IMR-90 (cell line): ENCODE measurements at regions not wholly inside any gene's neighbourhood (a gene's known extent, or its start where the extent isn't known, plus 50 kb on each side); places are given as distances from the start of the nearest gene placed in this dataset.

ENCODE experiments used
- ATAC-seq: fragments of 200-7000 bp; cut with Tn5 transposase; 2 replicates; pipeline ENCODE4 v1.9.1; 2020; ENCODE audit warnings: low read depth, mild to moderate bottlenecking, moderate library complexity
- BruUV-seq: library from RNA; stranded (reverse); fragments of 400-500 nt; replicated peaks from 2 replicates; lab custom pipeline; 2021; lab: Mats Ljungman, UMichigan
- CTCF ChIA-PET: fragments of 300-600 bp; formaldehyde crosslinking; extraction: SDS; loops from one replicate; lab custom pipeline; 2021; ENCODE audit warnings: antibody characterized with exemption; lab: Yijun Ruan, JAX
- POLR2A ChIA-PET: fragments of 300-600 bp; sonication (Branson Sonifier 250); formaldehyde crosslinking; loops from one replicate; lab custom pipeline; 2022; ENCODE audit warnings: antibody characterized with exemption; ENCODE audit not compliant: unreplicated experiment; lab: Charles Lee
- DNase-seq: peaks from one replicate; pipeline ENCODE4 v3.0.0; 2013
- H2AFZ ChIP-seq: replicated peaks from 2 replicates; pipeline ENCODE3; 2013; ENCODE audit warnings: low read length, mild to moderate bottlenecking; ENCODE audit not compliant: poor library complexity
- H2AK5ac ChIP-seq: 2 replicates; pipeline ENCODE4 v1.6.1; 2013; ENCODE audit warnings: low read depth, low read length, inconsistent platforms
- H2AK9ac ChIP-seq: replicated peaks from 2 replicates; pipeline ENCODE3; 2013; ENCODE audit warnings: mild to moderate bottlenecking, low read depth, low read length, moderate library complexity; ENCODE audit not compliant: poor library complexity
- H2BK120ac ChIP-seq: 2 replicates; pipeline ENCODE4 v1.6.1; 2013; ENCODE audit warnings: low read depth, low read length, inconsistent platforms
- H2BK15ac ChIP-seq: 3 replicates; pipeline ENCODE4 v1.6.1; 2013; ENCODE audit warnings: low read depth, low read length, inconsistent platforms
- H2BK20ac ChIP-seq: 2 replicates; pipeline ENCODE4 v1.6.1; 2013; ENCODE audit warnings: low read depth, mild to moderate bottlenecking, inconsistent platforms, low read length, moderate library complexity
- H2BK5ac ChIP-seq: 2 replicates; pipeline ENCODE4 v1.6.1; 2013; ENCODE audit warnings: mild to moderate bottlenecking, low read depth, low read length, inconsistent platforms; ENCODE audit not compliant: poor library complexity, severe bottlenecking
- H3K14ac ChIP-seq: replicated peaks from 2 replicates; pipeline ENCODE4 v1.6.1; 2013; ENCODE audit warnings: low read depth, low read length, inconsistent platforms
- H3K18ac ChIP-seq: 2 replicates; pipeline ENCODE4 v1.6.1; 2013; ENCODE audit warnings: low read depth, low read length, control low read depth
- H3K23ac ChIP-seq: 2 replicates; pipeline ENCODE4 v1.6.1; 2013; ENCODE audit warnings: low read depth, low read length, inconsistent platforms
- H3K27ac ChIP-seq: 2 replicates; pipeline ENCODE4 v1.5.1; 2013; ENCODE audit warnings: mild to moderate bottlenecking, control low read depth, low read length; ENCODE audit not compliant: insufficient read depth
- H3K27me3 ChIP-seq: 2 replicates; pipeline ENCODE4 v1.6.1; 2013; ENCODE audit warnings: low read length; ENCODE audit not compliant: control insufficient read depth, insufficient read depth
- H3K36me3 ChIP-seq: 2 replicates; pipeline ENCODE4 v1.6.1; 2013; ENCODE audit warnings: low read length, mixed read lengths; ENCODE audit not compliant: control insufficient read depth, insufficient read depth
- H3K4ac ChIP-seq: 2 replicates; pipeline ENCODE4 v1.6.1; 2013; ENCODE audit warnings: low read depth, low read length, inconsistent platforms
- H3K4me1 ChIP-seq: 2 replicates; pipeline ENCODE4 v1.6.1; 2013; ENCODE audit warnings: low read length, mixed read lengths; ENCODE audit not compliant: control insufficient read depth, insufficient read depth
- H3K4me2 ChIP-seq: 2 replicates; pipeline ENCODE4 v1.6.1; 2013; ENCODE audit warnings: low read depth, mild to moderate bottlenecking, control low read depth, low read length, moderate library complexity
- H3K4me3 ChIP-seq: 2 replicates; pipeline ENCODE4 v1.5.1; 2013; ENCODE audit warnings: low read depth, mild to moderate bottlenecking, control low read depth, low read length, moderate library complexity; ENCODE audit not compliant: insufficient read depth
- H3K56ac ChIP-seq: 2 replicates; pipeline ENCODE4 v1.6.1; 2013; ENCODE audit warnings: low read length, inconsistent platforms; ENCODE audit not compliant: insufficient read depth; ENCODE audit errors: extremely low read depth
- H3K79me1 ChIP-seq, 2 experiments: 2 replicates each; pipeline ENCODE4 v1.6.1; 2013; ENCODE audit warnings: low read length in 2 of 2, inconsistent platforms in 1 of 2, low read depth in 1 of 2
- H3K9ac ChIP-seq: 2 replicates; pipeline ENCODE4 v1.6.1; 2013; ENCODE audit warnings: low read depth, low read length, control low read depth
- H3K9me1 ChIP-seq: 2 replicates; pipeline ENCODE4 v1.6.1; 2013; ENCODE audit warnings: low read length, inconsistent platforms; ENCODE audit not compliant: insufficient read depth
- H3K9me3 ChIP-seq: 2 replicates; pipeline ENCODE4 v1.6.1; 2013; ENCODE audit warnings: low read length; ENCODE audit not compliant: control insufficient read depth, insufficient read depth
- H4K20me1 ChIP-seq: 2 replicates; pipeline ENCODE4 v1.6.1; 2013; ENCODE audit warnings: low read length, inconsistent platforms; ENCODE audit not compliant: insufficient read depth
- H4K5ac ChIP-seq: 2 replicates; pipeline ENCODE4 v1.6.1; 2013; ENCODE audit warnings: mild to moderate bottlenecking, low read depth, low read length, control low read depth
- H4K8ac ChIP-seq, 2 experiments: 2 replicates each; pipeline ENCODE4 v1.6.1; 2013; ENCODE audit warnings: low read depth in 2 of 2, low read length in 2 of 2, control low read depth in 1 of 2, inconsistent platforms in 1 of 2
- H4K91ac ChIP-seq: 2 replicates; pipeline ENCODE4 v1.6.1; 2013; ENCODE audit warnings: low read depth, low read length, inconsistent platforms; ENCODE audit not compliant: insufficient read depth
- CHD1 ChIP-seq: IDR thresholded peaks from 2 replicates; pipeline ENCODE4 v1.6.1; 2012; ENCODE audit warnings: low read depth, low read length, improper control_type of control experiment
- FOS ChIP-seq: fragments of 150-350 bp; IDR thresholded peaks from 2 replicates; pipeline ENCODE4 v1.6.1; 2016; ENCODE audit warnings: low read depth, low read length
- MAFK ChIP-seq: IDR thresholded peaks from 2 replicates; pipeline ENCODE4 v1.6.1; 2012; ENCODE audit warnings: low read depth, low read length, improper control_type of control experiment
- MAZ ChIP-seq: IDR thresholded peaks from 2 replicates; pipeline ENCODE4 v1.6.1; 2012; ENCODE audit warnings: low read depth, mild to moderate bottlenecking, low read length, improper control_type of control experiment, moderate library complexity, borderline replicate concordance
- NFE2L2 ChIP-seq: fragments of 150-350 bp; IDR thresholded peaks from 2 replicates; pipeline ENCODE4 v1.6.1; 2016; ENCODE audit warnings: low read depth, mild to moderate bottlenecking, low read length
- RAD21 ChIP-seq: IDR thresholded peaks from 2 replicates; pipeline ENCODE4 v1.6.1; 2012; ENCODE audit warnings: low read length, improper control_type of control experiment
- RFX5 ChIP-seq: IDR thresholded peaks from 2 replicates; pipeline ENCODE4 v1.8.0; 2012; ENCODE audit warnings: low read depth, mild to moderate bottlenecking, low read length, moderate library complexity
- WGBS, 2 experiments: methylation state at CpG; one replicate each; pipeline versions ENCODE4 v1.1.5 to v1.1.7; 2013; ENCODE audit warnings: missing lambda C conversion rate in 2 of 2; ENCODE audit not compliant: insufficient read length in 1 of 2; ENCODE audit errors: extremely low coverage in 2 of 2; 5-methylcytosine and 5-hydroxymethylcytosine counted together
- dilution Hi-C: fragments of 300-500 bp; cut with HindIII; formaldehyde crosslinking; loops from one replicate; pipeline ENCODE4 v1.14.3; 2018; ENCODE audit warnings: low sequenced_read_pairs; ENCODE audit not compliant: unreplicated experiment
- in situ Hi-C: fragments of 300-500 bp; cut with MboI; formaldehyde crosslinking; loops from 3 replicates; pipeline ENCODE4 v1.14.3; 2019; ENCODE audit warnings: low sequenced_read_pairs, inconsistent platforms, mixed read lengths
- intact Hi-C: fragments of 100-400 bp; cut with micrococcal nuclease; formaldehyde crosslinking; loops from 2 replicates; pipeline ENCODE4 v1.10.0; 2022
- TF ChIP-seq, protein P1 (sequence below): fragments of 150-350 bp; IDR thresholded peaks from 2 replicates; pipeline ENCODE4 v1.6.1; 2017; ENCODE audit warnings: mild to moderate bottlenecking, antibody characterized with exemption, low read length, low read depth
- TF ChIP-seq, protein P2 (sequence below): fragments of 150-350 bp; IDR thresholded peaks from 2 replicates; pipeline ENCODE4 v1.6.1; 2016; ENCODE audit warnings: low read depth, mild to moderate bottlenecking, low read length, moderate library complexity, borderline replicate concordance

DNA sequence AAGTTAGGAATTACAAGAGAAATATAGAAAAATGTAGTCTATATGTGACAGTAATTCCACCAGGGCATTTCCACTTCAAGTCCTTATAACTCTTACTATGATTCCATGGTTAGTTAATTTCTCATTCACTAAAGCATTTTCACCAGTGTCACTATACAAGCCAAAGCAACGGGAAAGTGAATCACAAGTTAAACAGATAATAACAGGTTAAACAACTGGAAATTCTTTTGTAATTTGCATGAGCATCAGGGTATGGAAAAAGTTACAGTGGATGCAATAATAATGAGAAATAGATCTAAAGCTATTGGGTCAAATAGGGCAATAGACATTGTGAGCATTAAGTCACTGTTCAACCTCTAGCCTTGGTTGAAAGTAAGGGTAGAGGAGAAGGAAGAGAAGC lies 88.9 kb upstream of the ST6GAL2 start:
- no peak overlapping the region for H2BK5ac ChIP-seq
- no peak overlapping the region for H4K8ac ChIP-seq
- no peak for ATAC-seq
- peaks cover 5% of the 10 kb centered on the region; the same call in 1 of the 2 replicates for H3K9me3 ChIP-seq
- in situ Hi-C loops (no loop called here), intact Hi-C loops (no loop called here), dilution Hi-C loops (no loop called here)
- no peak overlapping the region for H3K56ac ChIP-seq
- no peak overlapping the region for H2AK5ac ChIP-seq
- no peaks in the 10 kb centered on the region for H3K79me1 ChIP-seq
- no peaks in the 10 kb centered on the region for H4K20me1 ChIP-seq
- ChIA-PET POLR2A (no interaction called here), CTCF (interaction anchor here (0.6 kb wide), 1 partner anchor 420 kb away, joined by 7 read pairs; no protein-coding TSS in a partner anchor)
- no peak overlapping the region for H4K5ac ChIP-seq
- BruUV-seq, result no TSS peak
- H2AFZ ChIP-seq, result no peak overlapping the region
- H3K4me3 ChIP-seq, result no peak overlapping the region
- WGBS, 2 experiments, result no CpG with 5 or more reads among the region's 1 CpG
- H2AK9ac ChIP-seq, result no peak overlapping the region
- no peak overlapping the region for H3K27ac ChIP-seq
- H2BK20ac ChIP-seq, result no peak overlapping the region
- H3K4me2 ChIP-seq, result no peak overlapping the region
- H2BK15ac ChIP-seq, result no peak overlapping the region
- H3K14ac ChIP-seq, result no peak overlapping the region
- no peaks in the 10 kb centered on the region for H3K36me3 ChIP-seq
- H3K27me3 ChIP-seq, result no peaks in the 10 kb centered on the region
- H3K9me1 ChIP-seq, result no peaks in the 10 kb centered on the region
- no peak overlapping the region for H3K4ac ChIP-seq
- no peak for DNase-seq
- H4K91ac ChIP-seq, result no peak overlapping the region
- H3K4me1 ChIP-seq, result no peaks in the 10 kb centered on the region
- TF ChIP-seq MAFK (no peak), CHD1 (no peak), MAZ (no peak), NFE2L2 (no peak), FOS (no peak), RFX5 (no peak), RAD21 (no peak)
- TF ChIP-seq, protein P1, sequence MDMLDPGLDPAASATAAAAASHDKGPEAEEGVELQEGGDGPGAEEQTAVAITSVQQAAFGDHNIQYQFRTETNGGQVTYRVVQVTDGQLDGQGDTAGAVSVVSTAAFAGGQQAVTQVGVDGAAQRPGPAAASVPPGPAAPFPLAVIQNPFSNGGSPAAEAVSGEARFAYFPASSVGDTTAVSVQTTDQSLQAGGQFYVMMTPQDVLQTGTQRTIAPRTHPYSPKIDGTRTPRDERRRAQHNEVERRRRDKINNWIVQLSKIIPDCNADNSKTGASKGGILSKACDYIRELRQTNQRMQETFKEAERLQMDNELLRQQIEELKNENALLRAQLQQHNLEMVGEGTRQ, result no peak
- TF ChIP-seq, protein P2, sequence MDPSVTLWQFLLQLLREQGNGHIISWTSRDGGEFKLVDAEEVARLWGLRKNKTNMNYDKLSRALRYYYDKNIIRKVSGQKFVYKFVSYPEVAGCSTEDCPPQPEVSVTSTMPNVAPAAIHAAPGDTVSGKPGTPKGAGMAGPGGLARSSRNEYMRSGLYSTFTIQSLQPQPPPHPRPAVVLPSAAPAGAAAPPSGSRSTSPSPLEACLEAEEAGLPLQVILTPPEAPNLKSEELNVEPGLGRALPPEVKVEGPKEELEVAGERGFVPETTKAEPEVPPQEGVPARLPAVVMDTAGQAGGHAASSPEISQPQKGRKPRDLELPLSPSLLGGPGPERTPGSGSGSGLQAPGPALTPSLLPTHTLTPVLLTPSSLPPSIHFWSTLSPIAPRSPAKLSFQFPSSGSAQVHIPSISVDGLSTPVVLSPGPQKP, result no peak
- H3K18ac ChIP-seq, result no peak overlapping the region
- H3K23ac ChIP-seq, result no peak overlapping the region
- no peak overlapping the region for H3K9ac ChIP-seq
- no peak overlapping the region for H2BK120ac ChIP-seq
